Left ventricle myocardium inferior (tissue), 1 donor: ENCODE measurements at regions not wholly inside any gene's neighbourhood (a gene's known extent, or its start where the extent isn't known, plus 50 kb on each side); places are given as distances from the start of the nearest gene placed in this dataset.

ENCODE experiments used
- DNase-seq: peaks from one replicate; pipeline ENCODE4 v3.0.0-alpha.2; 2020
- H3K27ac ChIP-seq: fragments of 200-600 bp; replicated peaks from 2 replicates; pipeline ENCODE4 v1.8.0; 2021
- H3K27me3 ChIP-seq: fragments of 200-600 bp; 2 replicates; pipeline ENCODE4 v1.8.0; 2021; ENCODE audit warnings: low read depth
- H3K36me3 ChIP-seq: fragments of 200-600 bp; 2 replicates; pipeline ENCODE4 v1.8.0; 2021
- H3K4me1 ChIP-seq: fragments of 200-600 bp; 2 replicates; pipeline ENCODE4 v1.8.0; 2021
- H3K4me3 ChIP-seq: fragments of 200-600 bp; 2 replicates; pipeline ENCODE4 v1.8.0; 2021; ENCODE audit warnings: mild to moderate bottlenecking, moderate library complexity
- H3K9me3 ChIP-seq: fragments of 200-600 bp; replicated peaks from 2 replicates; pipeline ENCODE4 v1.8.0; 2021
- intact Hi-C: fragments of 100-400 bp; cut with micrococcal nuclease; formaldehyde crosslinking; loops from one replicate; pipeline ENCODE4 v1.11.0; 2022
- TF ChIP-seq, protein P1 (sequence below): fragments of 200-600 bp; IDR thresholded peaks from 2 replicates; pipeline ENCODE4 v1.8.0; 2021; ENCODE audit warnings: antibody characterized with exemption, mild to moderate bottlenecking, borderline replicate concordance
- donor health status: DM: no; HTN: yes; CAD: no; lungs with severe emphysema.

DNA sequence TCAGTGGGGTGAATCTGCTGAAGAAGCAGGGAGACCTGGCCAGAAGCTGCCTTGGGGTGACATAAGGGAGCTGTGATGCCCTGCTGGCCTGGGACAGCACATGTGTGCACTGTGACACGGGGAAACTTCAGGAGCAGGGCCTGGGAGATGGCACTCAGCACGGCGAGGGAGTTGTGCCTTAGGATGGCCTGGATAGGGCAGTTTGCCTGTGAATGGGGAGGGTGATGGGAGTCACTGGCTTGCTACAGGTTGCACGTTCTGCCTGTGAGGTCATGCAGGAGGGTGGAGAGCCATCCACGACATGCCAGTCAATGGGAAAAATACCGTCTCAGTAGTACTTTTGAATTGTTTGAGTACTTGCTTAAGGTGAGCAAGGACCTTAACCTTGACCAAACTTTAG lies 76.8 kb upstream of the UBE3A start:
- Histone ChIP-seq H3K27ac (no peak overlapping the region), H3K9me3 (no peaks in the 10 kb centered on the region), H3K27me3 (peaks cover 4% of the 10 kb centered on the region), H3K36me3 (no peaks in the 10 kb centered on the region), H3K4me3 (no peak overlapping the region), H3K4me1 (no peaks in the 10 kb centered on the region)
- TF ChIP-seq, protein P1, sequence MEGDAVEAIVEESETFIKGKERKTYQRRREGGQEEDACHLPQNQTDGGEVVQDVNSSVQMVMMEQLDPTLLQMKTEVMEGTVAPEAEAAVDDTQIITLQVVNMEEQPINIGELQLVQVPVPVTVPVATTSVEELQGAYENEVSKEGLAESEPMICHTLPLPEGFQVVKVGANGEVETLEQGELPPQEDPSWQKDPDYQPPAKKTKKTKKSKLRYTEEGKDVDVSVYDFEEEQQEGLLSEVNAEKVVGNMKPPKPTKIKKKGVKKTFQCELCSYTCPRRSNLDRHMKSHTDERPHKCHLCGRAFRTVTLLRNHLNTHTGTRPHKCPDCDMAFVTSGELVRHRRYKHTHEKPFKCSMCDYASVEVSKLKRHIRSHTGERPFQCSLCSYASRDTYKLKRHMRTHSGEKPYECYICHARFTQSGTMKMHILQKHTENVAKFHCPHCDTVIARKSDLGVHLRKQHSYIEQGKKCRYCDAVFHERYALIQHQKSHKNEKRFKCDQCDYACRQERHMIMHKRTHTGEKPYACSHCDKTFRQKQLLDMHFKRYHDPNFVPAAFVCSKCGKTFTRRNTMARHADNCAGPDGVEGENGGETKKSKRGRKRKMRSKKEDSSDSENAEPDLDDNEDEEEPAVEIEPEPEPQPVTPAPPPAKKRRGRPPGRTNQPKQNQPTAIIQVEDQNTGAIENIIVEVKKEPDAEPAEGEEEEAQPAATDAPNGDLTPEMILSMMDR, result no peak
- no peak for DNase-seq
- intact Hi-C loops, result no loop called here

GRCh38 chr15:25514522-25514921 lies 75.7 kb upstream of the UBE3A start:
- H3K36me3 ChIP-seq, result no peaks in the 10 kb centered on the region
- intact Hi-C loops, result no loop called here
- H3K4me3 ChIP-seq, result no peak overlapping the region
- DNase-seq, result no peak
- H3K9me3 ChIP-seq, result no peaks in the 10 kb centered on the region
- TF ChIP-seq, protein P1, result no peak
- no peaks in the 10 kb centered on the region for H3K4me1 ChIP-seq
- H3K27ac ChIP-seq, result no peak overlapping the region
- peaks cover 4% of the 10 kb centered on the region for H3K27me3 ChIP-seq

GRCh38 chr15:25512957-25513356 lies 74.1 kb upstream of the UBE3A start:
- TF ChIP-seq, protein P1, result no peak

DNA sequence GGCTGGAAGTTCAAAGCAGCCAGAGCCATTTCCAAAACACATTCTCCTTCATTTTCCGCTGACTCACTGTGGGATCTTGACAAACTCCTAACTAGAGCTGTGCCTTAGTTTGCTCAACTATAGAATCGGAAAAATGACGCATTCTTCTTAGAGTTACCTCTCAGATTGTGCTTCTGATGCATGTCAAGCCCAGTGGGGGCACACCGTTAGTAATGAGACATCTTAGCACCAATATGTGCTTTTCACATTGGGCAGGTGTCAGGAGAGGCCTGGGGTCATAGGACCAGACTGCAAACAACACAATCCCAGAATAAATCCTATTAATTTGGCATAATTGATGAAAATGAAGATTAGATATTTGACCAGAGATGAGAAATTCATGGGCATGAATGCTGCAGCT lies 71.3 kb upstream of the UBE3A start:
- Histone ChIP-seq H3K27me3 (peaks cover 4% of the 10 kb centered on the region), H3K4me1 (no peaks in the 10 kb centered on the region), H3K9me3 (no peaks in the 10 kb centered on the region), H3K27ac (no peak overlapping the region), H3K4me3 (no peak overlapping the region), H3K36me3 (no peaks in the 10 kb centered on the region)
- intact Hi-C loops, result no loop called here
- TF ChIP-seq, protein P1, result no peak
- no peak for DNase-seq

More at GRCh38 chr15:25512957-25513356, 74.1 kb upstream of the UBE3A start:
- H3K9me3 ChIP-seq, result no peaks in the 10 kb centered on the region
- H3K36me3 ChIP-seq, result no peaks in the 10 kb centered on the region
- no peak overlapping the region for H3K27ac ChIP-seq
- no peak for DNase-seq
- H3K4me3 ChIP-seq, result no peak overlapping the region
- H3K4me1 ChIP-seq, result no peaks in the 10 kb centered on the region
- intact Hi-C loops, result no loop called here
- peaks cover 4% of the 10 kb centered on the region for H3K27me3 ChIP-seq

- TF ChIP-seq, protein P1, result no peak
- Histone ChIP-seq H3K27ac (no peak overlapping the region), H3K4me3 (no peak overlapping the region), H3K4me1 (no peaks in the 10 kb centered on the region), H3K9me3 (no peaks in the 10 kb centered on the region), H3K27me3 (peaks cover 4% of the 10 kb centered on the region), H3K36me3 (no peaks in the 10 kb centered on the region)
- DNase-seq, result no peak
- intact Hi-C loops, result loop anchor here (10.0 kb wide), 2 partner anchors 185 to 425 kb away; no protein-coding TSS in a partner anchor
Measured at GRCh38 chr15:25509703-25510102, 70.9 kb upstream of the UBE3A start.
